HG03442 (cell line): ENCODE measurements at regions not wholly inside any gene's neighbourhood (a gene's known extent, or its start where the extent isn't known, plus 50 kb on each side); places are given as distances from the start of the nearest gene placed in this dataset.
"Not testable (repeated sequence)": the region's sequence is repeated elsewhere in the genome, so short reads cannot be mapped to it uniquely, and the experiment has no call there.

ENCODE experiments used
- ATAC-seq: cut with Tn5 transposase; IDR thresholded peaks from one replicate; pipeline ENCODE4 v1.9.1; 2021; ENCODE audit warnings: mild to moderate bottlenecking, moderate library complexity; ENCODE audit not compliant: unreplicated experiment

DNA sequence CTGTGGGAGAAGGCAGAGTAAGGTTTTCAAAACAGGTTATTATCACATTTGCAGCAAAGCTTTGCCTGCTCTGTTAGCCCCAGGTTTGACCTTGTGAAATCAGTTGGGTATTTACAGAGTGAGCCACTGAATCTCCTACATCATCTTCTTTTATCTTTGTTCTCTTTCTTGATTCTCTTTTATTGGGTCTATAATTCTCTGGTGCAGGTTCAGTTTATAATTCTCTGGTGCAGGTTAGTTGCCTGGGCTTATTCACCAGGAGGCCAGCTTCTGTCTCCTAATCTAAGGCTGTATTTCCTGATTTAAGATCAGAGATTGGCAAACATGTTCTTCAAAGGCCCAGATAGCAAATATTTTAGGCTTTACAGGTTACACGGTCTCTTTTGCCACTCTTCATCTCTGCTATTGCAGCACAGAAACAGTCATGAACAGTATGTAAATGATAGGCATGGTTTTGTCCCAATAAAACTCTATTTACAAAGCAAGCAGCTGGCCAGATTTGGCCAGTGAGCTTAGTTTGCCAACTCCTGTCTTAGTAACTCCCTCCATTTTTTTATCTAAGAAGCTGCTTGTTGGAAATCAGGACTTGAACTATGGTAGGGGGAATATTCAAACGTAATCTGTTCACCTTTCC lies 205.0 kb upstream of the RIMS1 start:
- ATAC-seq = no peak

DNA sequence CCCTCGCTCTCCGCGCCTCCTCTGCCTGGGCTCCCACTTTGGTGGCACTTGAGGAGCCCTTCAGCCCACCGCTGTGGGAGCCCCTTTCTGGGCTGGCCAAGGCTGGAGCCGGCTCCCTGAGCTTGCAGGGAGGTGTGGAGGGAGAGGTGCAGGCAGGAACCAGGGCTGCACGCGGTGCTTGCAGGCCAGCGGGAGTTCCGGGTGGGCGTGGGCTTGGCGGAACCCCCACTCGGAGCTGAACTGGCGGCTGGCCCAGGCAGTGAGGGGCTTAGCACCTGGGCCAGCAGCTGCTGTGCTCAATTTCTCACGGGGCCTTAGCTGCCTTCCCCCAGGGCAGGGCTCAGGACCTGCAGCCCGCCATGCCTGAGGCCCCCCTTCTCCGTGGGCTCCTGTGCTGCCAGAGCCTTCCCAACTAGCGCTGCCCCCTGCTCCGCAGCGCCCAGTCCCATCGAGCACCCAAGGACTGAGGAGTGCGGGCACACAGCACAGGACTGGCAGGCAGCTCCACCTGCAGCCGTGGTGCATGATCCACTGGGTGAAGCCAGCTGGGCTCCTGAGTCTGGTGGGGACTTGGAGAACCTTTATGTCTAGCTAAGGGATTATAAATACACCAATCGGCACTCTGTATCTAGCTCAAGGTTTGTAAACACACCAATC lies 200.2 kb upstream of the RIMS1 start:
- not testable (repeated sequence) for ATAC-seq

DNA sequence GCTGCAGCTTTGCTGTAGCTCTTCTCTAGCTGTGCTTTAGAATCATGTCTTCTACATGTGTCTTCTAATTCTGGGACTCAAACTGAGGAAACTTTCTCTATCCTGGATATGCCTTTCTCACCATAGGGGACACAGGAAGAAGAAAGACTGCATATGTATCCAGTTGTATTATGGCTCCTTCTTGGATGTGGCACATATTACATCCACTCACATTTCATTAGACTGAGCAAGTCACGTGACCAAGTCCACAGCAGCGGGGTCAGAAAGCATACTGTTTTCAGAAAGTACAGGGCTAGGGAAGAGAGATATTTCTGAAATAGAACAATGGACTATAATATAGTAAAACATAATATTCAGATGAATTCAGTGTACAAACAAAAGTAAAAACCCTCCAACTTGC lies 187.6 kb upstream of the RIMS1 start:
- ATAC-seq = no peak

DNA sequence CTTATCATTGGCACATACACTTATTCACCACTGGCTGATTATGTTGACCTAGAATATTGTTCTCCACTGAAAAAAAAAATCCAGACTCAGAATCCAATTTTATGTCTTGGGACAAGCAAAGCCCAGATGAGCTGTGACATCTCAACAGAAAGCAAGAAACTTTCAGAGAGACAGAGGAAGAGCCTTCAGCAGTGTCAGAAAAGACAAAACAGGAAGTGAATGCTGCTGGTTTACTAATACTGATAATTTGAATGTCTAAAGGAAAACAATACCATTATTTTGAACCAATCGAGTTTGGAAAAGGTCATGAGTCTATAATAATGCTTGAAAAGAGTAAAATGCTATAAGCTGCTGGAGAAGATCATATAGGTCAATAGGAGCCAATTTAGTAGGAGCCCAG lies 179.8 kb upstream of the RIMS1 start:
- no peak for ATAC-seq

DNA sequence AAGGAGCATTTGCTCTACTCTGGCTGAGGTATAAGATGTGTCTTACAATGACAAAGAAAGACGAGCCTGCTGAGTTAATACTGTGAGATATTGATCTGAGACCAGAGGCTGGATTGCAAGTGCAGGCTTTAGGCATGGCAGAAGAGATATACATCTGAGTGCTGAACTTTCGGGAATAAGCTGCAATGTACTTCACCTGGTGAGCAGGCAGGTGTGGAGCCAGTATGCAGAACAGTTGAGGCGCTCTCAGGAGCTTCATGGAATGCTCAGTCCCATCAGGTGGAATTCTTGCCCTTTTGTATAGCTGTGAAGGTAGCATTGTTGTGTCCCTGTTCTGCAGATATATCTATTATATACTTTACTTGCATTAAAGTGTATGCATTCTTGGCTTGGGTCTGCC lies 179.3 kb upstream of the RIMS1 start:
- no peak for ATAC-seq

DNA sequence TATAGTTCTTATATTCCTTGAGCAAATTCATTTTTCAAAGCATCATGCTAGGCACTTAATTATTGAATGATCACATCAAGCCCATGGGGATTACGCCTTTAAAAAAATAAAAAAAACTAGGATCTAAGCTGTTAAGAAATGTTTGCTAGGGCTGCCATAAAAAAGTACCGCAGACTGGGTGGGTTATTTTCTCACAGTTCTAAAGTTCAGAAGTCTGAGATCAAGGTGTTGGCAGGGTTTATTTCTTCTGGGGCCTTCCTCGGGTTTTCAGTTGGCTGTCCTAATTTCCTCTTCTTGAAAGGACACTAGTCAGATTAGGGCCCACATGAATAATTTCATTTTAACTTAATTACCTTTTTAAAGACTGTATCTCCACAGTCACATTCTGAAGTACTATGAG lies 165.6 kb upstream of the RIMS1 start:
- no peak for ATAC-seq

DNA sequence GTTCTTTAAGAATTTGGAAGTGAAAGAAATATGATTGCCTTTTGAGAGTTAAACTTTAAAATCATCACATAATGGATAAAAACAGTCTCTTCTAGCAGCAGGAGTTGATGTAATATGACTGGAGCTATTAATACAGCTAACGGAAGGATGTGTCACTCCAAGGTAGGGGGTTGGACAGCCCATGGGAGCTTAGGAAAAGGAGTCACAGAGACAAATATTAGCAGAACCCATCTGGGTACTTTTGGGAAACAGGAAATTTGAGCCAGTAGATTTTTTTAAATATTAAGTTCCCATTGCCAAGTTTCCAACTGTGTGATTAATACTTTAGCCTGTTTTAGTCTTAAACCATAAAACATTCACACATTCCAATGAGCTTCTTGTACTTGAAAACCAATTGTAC lies 164.7 kb upstream of the RIMS1 start:
- ATAC-seq = no peak

DNA sequence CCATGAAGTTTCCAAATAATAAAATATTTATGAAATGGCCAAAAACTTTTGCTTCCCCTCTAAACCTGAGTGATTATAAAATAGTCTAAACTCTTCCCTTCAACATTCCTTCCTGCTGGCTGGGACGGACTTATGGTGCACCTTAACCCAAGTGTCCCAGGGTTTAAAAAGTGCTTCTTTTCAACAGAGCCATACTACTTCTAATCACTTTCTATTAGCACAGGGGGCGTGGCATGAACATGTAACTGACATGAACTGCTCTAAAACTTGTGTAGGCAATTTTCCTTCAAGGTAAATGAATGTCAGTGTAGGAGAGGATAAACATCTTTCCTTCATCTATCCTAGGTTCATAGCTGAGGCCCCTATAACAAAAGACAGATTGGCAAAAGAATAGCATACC lies 163.6 kb upstream of the RIMS1 start:
- ATAC-seq = no peak

DNA sequence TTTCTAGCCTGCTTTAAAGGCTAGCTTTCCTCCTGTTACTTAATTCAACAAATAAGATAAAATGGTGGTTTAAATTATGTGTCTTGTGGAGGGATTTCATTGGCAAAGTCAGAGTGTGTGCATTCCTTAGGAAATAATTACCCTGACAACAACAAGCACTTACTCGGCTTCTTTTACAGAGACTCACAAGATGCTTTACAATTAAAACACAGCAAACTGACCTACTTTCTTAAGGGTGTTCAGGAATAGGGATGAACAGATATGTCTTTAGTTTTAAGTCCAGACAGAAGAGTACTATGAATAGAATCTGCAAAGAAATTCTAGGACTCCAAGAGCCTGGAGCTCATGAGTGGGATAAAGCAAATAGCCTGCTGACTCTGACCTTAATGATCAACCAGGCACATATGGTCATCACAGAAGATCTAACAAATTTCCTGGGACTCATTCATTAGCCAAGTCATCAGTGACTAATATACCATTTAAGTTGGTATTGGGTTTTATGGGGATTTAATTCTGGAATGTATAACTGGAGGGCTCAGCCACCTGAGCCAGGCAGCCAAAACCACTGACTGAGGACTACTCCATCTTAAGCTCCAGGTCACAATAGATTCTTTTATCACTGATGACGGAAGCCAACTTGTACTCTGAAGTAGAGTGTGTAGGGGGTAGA lies 161.8 kb upstream of the RIMS1 start:
- no peak for ATAC-seq

DNA sequence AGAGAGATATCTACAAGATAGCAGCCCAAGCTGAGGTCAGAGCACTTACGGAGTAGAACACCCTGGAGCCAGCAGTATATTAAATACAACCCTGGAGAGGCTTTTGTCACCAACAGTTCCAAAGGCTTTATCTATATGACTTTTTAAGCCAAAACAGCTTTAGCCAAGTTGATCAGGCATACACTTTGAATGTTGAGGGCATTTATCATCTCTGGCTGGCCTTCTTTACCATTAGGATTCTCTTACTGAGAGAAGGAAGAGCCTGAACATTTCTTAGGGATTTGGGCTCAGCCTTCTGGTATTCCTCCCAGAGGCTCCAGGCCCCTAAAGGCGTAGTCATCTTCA lies 161.3 kb upstream of the RIMS1 start:
- no peak for ATAC-seq

DNA sequence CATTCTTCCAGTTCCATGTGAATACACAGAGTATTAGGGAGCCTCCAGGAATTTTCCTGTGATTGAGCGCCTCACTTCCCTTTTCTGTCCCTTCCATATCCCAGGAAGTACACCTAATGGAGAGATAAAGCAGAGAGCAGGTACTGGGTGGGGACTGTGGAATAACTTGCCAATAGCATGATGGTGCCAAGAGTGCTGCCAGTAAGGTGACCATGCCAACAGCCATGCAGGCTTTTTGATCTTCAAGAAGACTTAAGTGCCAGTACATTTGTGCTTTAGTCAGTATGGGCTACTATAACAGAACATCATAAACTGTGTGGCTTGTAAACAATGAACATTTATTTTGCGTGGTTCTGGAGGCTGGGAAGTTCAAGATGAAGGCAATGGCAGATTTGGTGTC lies 160.2 kb upstream of the RIMS1 start:
- no peak for ATAC-seq

DNA sequence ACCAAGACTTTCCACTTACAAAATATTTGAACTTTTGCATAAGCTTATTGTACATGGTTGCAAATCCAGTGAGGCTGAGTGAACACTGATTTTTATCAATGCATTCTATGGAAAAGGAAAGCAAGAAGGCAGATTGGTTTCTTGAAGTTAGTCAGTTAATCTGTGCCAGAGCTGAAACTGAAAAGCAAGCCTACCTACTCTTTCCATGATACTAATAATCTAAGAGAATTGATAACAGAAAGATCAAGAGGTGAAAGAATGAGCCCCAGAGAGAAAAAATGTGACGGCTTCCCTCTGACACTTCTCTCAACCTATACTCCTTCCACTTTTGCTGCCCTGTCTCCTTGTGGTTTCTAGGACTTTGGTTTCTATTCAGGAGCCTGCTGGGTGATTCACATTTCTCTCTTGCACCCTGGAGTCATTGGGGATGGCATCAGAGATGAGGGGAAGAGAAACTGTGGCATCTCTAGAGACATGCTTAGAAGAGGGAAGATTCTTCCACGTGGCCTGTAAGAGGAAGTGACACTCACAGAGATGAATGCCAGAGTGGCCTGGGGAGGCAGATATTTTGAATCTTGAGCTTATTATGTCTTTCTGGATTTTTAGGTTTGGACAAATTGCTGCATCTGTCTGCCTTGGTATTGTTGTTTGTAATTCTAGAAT lies 158.6 kb upstream of the RIMS1 start:
- peak; percentile 92 for ATAC-seq

DNA sequence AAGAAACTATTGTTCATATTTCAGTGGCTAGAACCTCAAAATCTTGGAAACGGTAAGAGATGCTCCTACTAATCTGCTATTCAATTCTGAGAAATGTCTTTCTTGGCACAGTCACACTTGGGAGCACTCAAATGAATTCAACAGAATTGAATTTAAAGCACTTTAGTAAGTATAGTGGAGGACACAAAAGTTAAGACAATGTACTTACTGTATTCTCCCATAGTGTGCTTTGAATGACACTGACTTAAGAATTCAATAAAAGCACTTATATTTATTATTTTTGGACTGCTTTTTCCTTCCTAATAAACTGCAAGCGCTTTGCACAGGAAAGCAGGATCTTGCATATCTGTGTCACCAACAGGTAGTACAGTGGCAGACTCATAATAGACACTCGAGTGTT lies 156.1 kb upstream of the RIMS1 start:
- no peak for ATAC-seq

DNA sequence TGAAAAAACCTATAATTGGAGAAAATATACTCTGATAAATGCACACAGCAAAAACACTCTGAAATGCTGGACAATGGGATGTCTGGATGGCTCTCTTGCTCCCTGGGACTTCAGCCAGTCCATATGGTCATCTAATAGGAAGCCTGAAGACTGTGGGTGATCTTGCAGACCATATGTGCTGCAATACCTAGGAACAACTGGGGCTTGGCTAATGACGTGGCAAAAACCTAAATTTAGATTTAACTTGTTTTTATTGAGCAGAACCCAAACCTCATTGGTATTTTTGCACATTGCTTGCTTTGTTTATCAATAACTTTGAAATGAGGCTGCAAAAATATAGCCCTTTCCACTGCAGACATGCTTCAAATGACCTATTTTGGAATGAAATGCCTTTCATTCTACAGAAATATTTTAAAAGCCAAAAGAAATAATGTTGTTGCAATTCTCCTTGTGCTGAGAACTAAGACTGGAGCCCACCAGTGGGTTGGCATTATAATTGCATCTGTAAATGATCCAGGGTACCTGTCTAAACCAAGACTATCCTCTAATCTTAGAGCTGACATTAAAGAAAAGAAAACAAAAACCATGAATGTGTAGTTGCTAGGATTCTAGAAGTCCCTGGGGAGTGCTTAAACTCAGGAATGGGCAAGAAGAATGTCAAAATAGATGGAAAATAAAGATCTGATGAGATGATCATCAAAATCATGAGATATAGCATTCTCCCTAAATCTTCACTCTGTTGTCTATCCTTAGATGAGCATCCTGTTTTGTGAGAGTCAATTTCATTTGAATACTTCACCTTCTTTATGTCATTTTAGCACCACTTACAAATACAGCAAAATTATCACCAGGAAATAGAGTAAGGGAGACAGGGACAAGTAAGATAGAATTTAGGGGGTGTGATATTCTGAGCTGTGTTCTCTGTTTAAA lies 152.1 kb upstream of the RIMS1 start:
- ATAC-seq = no peak

DNA sequence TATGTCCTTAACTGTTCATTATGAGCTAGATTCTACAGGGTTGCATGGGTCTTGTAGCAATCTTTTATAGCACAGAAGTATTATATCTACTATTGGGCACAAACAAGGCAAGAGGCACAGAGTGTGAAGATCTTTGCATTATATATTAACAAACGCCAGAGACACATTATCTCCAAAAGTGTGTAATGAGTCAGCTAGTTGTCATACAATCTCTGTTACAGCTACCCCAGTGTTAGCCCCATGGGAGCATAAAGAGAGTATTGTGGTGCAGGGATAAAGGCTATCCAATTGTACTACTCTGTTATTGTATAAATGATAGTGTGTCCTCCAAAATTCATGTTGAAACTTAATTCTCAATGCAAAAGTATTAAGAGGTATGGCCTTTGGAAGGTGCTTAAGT lies 148.4 kb upstream of the RIMS1 start:
- no peak for ATAC-seq

DNA sequence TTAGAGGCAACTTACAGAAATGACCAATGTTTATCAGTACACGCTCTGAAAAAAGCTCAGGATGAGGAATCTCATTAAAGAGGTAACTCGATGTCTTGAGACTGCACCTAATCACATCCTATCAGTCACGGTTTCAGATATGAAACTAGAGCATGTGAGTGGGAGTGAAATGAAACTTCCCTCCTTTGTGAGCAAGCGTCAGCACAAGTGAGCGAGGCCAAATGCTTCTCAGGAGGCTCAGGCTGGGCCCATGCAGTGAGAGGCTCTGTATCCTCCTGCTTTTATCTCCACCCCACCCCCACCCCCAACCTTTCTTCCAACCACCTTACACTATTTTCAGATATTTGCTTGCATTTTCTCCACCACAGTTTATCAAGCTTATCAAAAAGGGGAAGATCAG lies 140.8 kb upstream of the RIMS1 start:
- peak; percentile 98 for ATAC-seq

DNA sequence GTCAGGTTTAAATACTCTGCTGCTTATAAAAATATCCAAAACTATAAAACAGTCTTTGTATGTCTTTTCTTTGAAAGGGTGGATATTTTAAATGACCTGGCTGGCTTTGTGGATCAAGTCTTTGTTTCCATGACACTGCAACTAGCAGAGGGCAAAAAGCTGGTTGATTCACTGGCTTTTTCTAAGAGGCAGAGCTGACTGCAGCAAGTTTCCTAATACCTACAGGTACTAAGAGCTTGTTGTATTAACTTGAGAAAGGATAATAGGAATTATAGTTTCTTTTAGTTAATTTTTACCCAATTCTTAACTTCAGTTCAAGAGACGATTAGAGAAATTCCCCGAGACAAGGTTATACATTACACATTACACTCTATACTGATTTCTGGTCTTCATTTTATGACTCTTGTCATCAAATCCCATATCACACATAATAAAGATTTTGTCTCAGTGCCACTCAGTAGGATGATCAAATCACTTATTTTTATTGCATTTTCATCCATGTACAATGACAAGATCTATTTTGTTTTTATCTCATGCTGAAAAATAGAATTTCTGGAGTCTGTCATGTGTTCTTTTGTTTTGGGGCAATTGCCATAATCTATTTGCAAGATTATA lies 120.1 kb upstream of the RIMS1 start:
- ATAC-seq = no peak

DNA sequence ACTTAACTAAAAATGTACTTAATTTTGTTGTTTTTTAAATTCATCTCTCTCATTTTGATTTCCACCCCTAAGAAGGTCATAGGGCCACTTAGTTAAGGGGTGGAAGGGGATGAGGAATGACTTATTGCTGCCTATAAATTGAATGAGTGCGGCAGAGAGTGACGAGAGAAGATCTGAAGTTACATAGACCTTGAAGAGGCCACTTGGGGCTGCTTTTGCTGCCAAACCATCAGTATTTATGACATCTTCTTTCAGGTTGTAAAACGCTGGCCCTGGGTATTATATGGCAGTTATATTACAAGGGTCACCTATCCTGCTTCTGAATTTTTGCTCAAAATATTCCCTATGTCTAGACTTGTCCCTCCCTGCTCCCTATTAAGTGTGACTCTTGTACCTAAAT lies 119.6 kb upstream of the RIMS1 start:
- ATAC-seq = no peak

DNA sequence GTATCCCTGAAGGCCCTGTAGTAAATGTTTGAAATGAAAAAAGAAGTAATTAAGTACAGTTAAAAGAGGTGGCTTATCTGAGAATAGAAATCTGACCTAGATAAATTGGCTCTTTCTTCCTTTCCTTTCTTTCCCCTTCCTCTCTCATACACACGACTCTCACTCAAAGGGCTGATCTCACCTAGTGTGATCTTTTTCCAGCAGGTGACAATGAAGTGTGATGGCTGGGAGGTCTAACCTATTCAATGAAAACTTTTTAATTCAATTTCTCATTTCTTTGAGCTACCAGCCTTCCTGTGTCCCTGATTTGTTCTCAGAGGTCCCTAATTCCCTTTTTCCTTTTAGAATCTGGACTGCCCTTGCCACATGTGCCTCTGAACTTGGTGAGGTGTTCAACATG lies 118.0 kb upstream of the RIMS1 start:
- no peak for ATAC-seq

DNA sequence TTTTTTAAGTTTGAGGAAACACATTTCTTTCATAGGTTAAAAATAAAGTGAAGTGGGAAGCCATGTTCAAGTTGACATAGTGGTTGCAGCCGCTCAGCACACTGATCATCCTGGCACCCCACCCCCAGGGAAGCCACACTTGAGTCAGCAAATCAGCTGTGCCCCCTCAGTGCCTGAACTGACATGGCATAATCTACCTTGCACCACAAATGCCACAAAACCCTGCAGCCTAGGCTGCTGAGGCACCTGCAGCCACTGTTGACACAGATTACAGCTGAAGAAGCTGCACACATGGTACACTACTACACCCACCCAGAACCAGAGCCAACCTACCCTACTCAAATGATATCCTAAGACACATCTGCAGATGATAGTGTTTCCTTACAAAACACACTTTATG lies 77.5 kb upstream of the RIMS1 start:
- ATAC-seq = no peak

DNA sequence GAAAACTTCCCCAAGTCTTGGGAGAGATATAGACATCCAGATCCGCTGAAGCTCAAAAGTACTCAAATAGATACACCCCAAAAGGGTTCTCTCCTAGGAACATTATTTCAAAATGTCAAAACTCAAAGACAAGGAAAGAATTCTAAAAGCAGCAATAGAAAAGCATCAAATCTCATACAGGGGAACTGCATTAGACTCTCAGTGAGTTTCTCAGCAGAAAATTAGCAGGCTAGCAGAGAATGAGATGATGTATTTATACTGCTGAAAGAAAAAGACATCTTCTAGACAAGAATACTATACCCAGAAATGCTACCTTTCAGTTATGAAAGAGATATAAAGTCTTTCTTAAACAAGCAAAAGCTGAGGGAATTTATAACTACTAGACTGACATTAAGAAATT lies 75.5 kb upstream of the RIMS1 start:
- no peak for ATAC-seq
